HG03521 (cell line): ENCODE measurements at regions not wholly inside any gene's neighbourhood (a gene's known extent, or its start where the extent isn't known, plus 50 kb on each side); places are given as distances from the start of the nearest gene placed in this dataset.

ENCODE experiments used
- ATAC-seq: cut with Tn5 transposase; IDR thresholded peaks from one replicate; pipeline ENCODE4 v1.9.1; 2021; ENCODE audit warnings: mild to moderate bottlenecking, moderate library complexity; ENCODE audit not compliant: unreplicated experiment

DNA sequence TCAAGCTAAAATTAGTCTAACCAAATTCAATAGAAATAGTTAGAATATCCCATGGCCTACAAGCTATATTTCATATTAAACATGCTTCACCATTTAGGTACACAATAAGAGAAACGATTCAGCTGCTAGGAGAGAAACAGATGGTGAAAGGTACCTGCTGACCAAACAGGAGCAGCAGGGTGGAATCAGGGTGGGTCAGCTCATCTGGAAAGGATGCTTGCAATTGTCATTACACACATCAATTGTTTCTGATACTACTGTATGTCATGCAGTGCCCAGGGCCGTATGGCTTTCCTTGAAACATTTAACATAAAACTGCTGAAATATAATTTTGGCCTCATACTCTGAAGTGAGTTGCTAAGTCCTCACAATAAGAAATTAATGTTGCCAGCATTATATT lies 776.0 kb downstream of the DACH1 start:
- ATAC-seq: no peak

DNA sequence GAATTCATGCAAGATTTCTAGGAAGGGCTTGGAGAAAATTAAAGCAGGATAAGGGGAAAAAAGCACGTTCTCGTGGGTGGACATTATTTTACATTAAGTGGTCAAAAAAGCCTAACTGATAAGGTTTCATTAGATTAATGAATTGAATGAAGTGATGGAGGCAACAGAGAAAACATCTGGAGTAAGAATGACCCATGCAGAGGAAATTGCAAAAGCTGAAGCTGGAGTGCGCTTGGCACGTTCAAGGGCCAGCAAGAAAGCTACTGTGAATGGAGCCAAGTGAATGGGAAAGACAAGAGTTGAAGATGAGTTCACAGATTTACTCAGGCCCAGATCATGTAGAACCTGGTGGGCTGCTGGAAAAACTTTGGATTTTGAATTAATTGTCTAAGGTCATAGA lies 777.9 kb downstream of the DACH1 start:
- no peak for ATAC-seq

DNA sequence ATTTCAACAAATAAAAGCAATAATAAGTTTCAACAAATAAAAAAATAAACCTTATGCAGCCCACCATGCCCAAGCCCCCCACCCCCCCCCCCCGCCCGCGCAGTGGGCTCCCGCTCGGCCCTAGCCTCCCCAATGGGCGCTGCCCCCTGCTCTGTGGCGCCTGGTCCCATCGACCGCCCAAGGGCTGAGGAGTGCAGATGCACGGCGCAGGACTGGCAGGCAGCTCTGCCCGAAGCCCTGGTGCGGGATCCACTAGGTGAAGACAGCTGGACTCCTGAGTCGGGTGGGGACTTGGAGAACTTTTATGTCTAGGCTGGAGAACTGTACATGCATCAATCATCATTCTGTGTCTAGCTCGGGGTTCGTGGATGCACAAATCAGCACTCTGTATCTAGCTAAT lies 779.6 kb downstream of the DACH1 start:
- ATAC-seq: no peak

DNA sequence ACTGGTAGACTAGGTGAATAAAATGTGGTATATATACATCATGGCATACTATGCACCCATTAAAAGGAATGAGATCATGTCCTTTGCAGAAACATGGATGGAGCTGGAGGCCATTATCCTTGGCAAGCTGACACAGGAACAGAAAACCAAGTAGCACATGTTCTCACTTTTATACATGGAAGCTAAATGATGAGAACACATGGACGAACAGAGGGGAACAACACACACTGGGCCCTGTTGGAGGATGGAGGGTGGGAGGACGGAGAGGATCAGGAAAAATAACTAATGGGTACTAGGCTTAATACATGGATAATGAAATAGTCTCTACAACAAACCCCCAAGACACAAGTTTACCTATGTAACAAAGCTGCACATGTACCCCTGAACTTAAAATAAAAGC lies 780.0 kb downstream of the DACH1 start:
- no peak for ATAC-seq

DNA sequence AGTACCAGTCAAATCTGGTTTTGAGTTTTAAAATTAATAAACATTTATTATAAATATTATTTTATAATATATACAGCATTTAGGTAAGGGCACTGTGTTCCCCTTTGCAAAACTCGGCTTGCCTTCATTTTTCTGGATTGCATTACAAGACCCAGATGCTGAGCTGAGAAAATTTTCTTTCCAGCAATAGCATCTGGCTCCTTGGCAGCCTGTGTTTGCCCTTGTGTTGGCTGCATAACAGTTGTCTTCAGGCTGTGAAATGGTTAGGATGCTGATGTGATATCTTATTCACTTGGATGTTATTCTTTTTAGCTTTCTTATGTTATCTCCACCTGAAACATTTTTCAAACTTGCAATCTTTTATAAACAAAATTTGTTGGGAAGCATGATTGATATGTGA lies 784.4 kb downstream of the DACH1 start:
- no peak for ATAC-seq

DNA sequence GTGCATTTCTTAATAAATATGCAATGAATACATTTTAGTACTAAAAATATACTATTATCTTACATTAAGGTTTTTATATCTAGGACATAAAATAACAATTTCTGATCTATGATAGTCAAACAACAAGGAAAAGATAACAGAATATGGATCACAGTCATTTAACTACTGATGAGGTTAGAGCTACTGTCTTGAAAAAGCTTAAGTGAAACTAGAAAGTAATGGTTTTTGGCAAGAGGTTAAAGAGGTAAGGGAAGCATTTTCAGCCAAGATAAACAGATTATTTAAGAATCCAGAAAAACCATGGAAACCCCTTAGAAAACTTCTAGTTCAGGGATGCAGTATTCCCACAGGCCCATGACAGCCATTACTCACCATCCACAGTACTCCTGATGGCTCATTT lies 787.4 kb downstream of the DACH1 start:
- no peak for ATAC-seq

DNA sequence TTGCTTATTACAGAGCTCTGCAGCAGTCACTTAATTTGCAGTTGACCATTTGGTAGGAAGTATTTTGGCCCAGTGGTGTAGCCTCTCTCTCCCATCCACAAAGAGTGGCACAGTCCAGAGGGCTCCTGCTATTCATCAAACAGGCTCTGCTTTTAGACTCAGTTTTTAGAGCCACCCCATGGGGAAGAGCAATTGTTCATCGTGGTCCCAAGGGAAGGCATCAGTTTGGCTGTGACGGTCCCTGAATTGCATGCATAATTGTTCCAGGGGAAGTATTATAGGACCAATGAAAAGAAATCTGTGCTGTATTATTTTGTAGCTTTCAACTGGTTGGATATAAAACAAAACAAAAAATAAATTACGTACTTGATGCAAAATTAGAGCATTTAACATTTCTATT lies 799.0 kb downstream of the DACH1 start:
- ATAC-seq: no peak

DNA sequence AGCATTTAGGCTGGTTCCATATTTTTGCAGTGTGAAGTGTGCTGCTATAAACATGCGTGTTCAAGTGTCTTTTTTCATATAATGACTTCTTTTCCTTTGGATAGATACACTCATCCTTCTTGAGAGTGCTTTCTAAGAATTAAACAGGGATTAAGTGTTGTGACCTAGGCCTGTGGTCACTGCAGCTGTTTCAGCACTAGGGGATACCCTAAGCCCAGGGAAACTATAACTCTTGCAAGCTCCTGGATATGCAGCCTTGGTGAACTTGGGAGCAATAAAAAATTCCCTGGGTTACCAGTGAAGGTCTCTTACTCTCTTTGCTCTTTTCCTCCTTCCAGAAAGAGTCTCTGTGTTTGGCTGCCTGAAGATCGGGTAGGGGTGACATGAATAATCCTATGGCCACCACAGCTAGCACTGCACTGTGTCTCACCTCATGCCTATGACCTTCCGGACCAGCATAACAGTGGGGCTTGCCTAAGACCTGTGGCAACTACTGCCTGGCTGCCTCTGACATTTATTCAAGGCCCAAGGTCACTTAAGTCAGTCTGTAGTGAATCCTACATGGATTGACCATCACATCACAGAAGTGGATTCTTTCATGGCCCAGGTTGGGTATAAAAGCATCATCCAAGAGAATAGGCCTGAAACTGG lies 799.7 kb downstream of the DACH1 start:
- no peak for ATAC-seq

DNA sequence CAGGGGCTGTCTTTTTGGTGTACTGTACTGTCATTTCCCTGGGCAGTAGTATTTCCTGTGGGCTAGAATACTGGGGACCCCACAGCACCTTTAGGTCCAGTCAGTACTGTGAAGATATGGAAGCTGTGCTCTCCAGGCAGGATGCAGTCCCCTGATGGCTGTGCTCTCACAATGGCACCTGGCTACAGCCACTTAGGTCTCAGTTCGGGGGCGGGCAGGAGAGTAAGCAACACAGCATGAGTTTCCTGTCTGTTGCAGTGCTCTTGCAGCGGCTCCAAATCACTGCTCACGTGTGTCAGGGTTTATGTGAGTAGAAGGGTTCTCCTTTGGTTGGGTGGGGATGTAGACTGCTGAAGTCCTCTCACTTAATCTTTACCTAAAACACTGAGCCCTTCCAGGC lies 810.4 kb downstream of the DACH1 start:
- no peak for ATAC-seq

DNA sequence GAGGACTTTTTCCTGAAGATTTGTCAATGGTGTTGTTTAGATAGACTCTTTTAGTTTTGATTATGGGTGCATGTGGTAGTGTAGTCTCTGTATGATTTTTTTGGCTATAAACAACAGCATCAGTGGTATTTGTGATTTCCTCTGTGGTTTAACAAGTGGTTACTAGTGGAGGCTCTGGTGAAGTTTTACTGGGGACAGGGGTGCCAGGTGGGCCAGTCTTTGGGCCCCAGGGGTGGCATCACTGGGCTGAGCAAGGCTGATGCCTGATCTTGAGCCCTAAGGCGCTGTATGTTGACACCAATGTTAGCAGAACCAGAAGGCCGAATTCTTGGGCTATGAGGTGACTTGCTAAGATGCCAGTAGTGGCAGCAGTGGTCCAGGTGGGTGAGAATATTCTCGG lies 811.4 kb downstream of the DACH1 start:
- ATAC-seq: no peak

DNA sequence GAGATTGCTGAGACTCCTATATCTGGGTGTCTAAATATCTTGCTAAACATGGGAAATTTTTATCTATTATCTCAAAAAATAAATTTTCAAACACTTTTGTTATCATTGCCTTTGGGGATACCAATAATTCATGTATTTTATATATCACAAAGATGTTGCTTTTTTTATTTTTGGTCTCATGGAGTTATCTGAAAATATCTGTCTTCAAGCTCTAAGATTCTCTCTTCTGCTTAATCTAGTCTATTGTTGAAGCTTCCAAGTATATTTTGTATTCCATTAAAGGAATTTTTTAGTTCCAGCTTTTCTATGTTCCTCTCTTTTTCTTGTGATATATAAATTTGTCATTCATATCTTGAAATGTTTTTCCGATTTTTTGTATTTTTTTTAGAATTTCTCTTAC lies 812.0 kb downstream of the DACH1 start:
- no peak for ATAC-seq

DNA sequence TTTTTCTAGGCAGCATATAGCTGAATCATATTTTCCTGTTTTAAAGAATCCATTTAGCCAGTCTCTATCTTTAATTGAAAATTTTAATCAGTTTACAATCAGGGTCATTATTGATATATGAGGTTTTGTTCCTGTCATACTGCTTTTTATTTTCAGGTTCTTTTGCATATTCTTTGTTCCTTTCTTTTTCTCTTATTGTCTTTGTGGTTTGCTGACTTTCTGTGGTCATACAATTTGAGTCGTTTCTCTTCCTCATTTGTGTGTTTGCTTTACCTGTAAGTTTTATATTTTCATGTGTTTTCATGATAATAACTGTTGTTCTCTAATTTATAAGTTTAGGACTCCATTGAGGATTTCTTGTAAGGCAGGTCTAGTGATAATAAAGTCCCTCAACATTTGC lies 812.6 kb downstream of the DACH1 start:
- ATAC-seq: peak; percentile 89

DNA sequence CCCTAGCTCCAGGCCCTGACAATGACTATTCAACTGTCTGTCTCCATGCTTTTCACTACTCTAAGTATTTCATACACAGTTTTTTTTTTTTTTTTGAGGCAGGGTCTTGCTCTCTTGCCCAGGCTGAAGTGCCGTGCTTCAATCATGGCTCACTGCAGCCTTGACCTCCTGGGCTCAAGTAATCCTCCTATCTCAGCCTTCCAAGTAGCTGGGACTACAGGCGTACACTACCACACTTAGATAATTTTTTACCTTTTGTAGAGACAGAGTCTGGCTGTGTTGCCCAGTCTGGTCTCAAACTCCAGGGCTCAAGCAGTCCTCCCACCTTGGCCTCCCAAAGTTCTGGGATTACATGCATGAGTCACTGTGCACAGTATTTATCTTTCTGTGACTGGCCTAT lies 815.4 kb downstream of the DACH1 start:
- ATAC-seq: no peak

DNA sequence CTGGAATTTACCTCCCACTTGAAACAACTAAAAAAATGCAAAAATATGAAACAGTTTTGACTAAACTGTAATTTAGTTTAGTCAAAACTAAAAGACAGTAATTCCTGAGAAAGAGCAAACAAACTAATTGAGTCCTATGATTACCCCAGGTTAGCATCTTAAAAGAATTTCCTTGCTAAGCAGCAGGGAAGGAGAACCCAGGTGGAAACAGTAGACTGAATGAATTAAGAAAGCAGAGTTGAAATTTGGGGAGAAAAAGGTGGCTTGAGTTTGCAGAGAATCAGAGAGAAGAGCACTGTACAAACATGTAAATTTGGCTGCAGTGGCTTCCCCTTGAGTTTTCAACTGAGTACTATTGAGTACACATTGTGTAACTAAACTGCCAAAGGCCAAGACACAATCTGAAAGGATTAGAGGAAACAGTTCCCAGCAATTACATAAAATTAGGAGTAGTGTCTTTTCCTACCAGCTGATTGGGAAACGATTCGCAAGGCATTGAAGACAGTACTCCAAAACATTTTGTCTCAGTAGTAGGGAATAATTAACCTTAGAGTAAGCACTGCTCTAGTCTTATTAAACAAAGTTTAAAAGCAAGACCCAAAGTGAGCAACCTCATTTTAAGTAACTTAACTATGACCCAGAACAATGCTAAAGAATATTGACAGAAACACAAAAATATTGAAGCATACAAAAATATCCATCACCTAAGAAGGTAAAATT lies 820.5 kb downstream of the DACH1 start:
- ATAC-seq: no peak

DNA sequence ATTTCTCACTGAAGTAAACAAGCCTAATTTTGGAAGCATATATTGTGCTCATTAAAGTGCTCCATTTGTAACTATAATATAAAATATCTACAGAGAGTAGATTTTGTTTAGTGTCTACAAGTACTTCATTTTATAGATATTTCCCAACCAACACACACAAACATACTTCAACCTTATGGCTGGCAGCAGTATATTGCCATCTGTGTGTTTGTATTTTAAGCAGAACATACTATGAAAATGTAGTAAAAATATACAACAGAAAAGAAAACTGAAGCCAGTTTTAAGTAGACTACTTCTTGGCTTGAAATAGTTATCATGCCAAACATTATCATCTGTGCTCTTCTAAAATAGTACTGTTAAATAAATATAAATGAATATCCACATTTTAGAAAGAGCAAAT lies 821.9 kb downstream of the DACH1 start:
- ATAC-seq: no peak

DNA sequence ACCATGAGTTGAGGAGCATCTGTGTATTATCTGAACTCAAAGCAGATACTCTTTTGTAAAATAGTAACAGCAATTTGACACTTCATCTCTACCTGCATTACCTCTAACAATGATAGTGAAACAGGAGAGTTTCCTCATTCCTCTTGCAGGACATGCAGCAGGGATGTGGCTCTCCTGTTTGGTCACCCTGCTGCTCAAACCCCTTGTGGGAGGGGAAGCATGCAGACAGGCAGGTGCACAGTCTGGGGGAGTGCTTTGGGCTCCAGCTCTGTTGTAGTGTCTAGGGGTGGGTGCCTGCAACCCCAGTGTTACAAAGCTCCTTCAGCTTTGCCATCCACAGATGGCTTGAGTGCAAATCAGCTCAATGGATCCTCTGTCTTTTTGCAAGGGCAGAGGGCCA lies 827.6 kb downstream of the DACH1 start:
- ATAC-seq: no peak

DNA sequence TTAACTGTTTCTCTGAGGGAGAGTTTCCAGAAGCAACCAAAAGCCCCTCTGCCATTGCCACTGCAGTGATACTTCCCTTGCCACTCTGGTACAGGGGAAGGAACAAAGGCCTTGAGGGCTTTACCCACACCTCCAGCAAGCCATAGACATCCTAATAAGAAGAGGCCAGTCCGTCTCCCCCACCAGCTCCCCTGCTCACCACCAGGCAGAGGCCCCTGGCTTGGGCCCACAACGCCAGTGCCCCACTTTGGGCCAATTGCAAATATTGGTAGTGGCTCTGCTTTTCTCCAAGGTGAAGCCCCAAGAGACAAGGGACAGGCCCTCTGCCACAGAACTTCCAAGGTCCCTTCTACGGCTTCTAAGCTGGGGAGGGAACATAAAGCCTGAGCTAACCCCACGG lies 833.0 kb downstream of the DACH1 start:
- ATAC-seq: no peak

DNA sequence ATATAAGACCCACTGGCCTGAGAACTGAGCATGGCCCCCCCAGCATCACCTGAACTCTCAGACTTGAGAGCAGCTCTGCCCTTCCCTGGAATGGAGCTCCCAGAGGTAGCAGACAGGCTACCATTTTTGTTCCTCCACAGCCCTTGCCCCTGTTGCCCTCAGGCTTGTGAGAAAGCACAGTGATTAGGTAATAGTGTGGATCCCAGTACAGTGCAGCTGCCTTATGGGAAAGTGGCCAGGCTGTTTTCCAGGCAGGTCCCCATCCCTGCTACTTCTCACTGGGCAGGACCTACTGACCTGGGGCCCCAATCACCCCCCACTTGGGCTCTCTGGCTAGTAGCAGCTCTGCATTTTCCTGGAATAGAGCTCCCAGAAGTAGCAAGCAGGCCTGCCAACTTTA lies 834.0 kb downstream of the DACH1 start:
- ATAC-seq: no peak

DNA sequence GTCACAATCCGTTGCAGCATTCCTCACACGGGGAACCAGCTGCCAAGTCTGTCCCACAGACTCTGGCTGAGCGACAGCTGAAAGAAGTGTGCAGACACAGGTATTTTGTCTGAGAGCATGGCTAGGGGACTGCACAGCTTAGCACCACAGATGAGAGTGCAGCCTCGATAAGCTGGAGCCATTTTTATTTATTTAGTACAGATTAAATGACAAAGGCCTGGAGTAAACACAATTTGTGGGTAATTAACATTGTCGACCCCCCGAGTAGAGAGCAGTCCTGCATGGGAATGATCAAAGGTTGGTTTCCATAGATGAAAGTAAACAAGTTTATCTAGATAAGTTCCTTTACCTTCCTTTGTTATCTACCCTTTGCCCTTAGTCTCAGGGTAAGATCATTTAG lies 836.2 kb downstream of the DACH1 start:
- no peak for ATAC-seq

DNA sequence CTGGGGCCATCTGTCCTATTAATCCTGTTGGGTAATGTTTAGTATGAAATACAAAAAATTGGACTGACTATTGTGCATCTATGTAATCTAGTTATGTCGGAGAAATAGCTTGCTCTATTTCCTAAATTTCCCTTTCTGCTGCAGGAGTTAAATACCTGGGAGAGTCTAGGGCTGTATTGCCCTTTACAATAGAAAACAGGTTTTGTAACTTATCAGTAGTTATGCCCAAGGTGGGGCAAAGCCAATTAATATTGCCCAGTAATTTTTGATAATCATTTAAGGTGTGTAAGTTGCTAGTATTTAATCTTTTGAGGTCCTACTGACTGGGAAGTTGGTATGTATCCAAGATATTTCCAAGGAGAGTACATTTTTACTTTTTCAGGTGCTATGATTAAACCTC lies 838.1 kb downstream of the DACH1 start:
- no peak for ATAC-seq

DNA sequence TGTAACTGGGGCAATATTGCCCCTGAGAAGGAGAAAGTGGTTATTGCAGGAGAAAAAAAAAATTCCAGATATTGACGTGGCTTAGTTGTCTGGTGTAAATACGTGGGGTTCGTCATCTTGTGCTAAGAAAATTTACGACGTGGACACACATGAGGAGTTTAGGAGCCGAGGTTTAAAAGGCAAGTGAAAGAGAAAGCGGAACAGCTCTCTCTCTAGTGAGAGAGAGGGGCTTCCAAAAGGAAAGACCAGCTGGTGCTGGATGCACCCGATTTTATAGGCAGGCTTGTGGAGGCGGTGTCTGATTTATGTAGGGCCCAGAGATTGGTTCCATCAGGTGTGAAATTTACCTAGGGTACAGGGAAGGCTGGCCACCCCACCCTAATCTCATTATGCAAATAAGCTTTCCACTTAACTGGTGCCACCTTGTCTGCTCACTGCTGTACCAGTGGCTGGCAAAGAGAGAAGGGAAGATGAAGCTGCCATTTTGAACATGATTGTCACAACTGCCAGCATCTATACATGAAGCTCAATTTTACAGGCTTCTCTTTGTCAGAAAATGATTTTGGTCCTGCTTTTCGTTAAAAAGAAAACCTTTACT lies 845.1 kb downstream of the DACH1 start:
- ATAC-seq: no peak

DNA sequence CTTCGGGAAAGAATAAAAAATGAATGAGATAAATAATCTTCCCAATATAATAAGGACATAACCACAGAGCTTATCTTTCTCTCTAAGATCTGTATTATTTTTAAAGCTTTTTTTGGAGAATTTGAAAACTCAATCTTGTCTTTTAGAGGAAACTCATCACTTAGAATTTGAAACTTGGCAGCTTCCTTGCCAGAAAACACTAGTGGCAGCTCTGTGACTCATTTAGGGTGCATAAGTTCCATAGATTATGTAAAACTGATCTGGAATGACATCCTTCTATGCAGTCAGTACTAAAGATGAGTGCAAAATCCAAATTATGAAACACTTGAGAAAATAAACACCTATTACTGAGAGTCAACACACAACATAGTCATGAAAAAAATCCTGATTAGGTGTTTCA lies 848.0 kb downstream of the DACH1 start:
- no peak for ATAC-seq

DNA sequence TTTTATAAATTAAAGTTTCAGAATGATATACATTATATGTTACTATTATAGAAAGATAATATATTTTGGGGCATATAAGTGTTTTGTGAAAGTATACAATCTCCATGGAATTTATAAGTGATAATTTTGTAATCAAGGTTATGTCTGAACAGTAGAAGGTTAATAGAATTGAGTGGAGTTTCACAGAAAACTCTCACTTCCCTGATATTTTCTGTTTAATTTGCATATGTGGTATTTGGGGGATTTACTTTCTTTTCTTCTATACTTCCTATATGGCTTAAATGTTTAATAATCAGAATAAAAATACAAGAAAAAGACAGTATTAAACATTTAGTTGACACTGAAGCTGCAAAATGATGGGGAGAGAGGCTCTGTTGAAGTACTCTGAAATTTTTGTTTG lies 848.5 kb downstream of the DACH1 start:
- ATAC-seq: no peak
